ENCODE measurements at regions not wholly inside any gene's neighbourhood (a gene's known extent, or its start where the extent isn't known, plus 50 kb on each side); places are given as distances from the start of the nearest gene placed in this dataset.

DNA sequence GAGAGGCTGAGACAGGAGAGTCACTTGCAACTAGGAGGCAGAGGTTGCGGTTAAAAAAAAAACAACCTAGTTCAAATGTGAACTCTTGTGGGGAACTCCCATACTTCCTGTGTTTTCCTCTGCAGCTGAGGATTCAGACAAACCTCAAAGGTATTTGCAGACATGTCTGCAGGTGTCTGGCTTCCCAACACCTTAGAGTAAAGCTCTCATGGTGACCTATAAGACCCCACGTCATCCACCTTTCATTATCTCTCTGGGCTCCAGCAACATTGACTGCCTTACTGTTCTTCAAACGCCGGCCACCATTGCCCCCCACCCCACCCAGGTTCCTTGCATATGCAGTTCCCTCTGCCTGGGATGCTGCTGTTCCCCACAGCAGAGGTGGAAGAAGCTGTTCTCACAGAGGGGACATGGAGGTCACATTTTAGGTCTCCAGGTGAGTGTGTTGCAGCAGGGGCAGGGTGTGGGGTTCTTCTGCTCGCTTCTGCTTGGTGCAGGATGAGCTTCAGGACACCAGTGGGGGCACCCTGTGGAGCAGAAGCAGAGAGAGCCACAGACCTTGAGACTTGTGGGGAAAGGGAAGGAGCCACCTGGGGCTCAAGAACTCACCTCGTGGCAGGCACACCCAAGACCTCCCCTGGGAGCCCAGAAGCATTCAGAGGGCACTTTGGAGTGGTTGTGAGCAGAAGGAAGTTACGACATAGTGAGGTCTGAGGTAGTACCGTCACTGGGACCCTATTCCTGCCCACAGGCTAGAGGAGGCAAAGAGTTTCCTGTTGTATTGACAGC lies 203.2 kb downstream of the CSNK2A3 start (continued):
- TF ChIP-seq HDAC2 (IDR thresholded peaks at IDR 0.05; ENCODE audit: borderline replicate concordance in 1 of 2, low read depth in 2 of 2, low read length in 2 of 2) (no peak), POLR2AphosphoS5 (IDR thresholded peaks at IDR 0.05; ENCODE audit: low read depth, low read length) (no peak), EP300 (IDR thresholded peaks at IDR 0.05; ENCODE audit: borderline replicate concordance in 1 of 2, low read depth in 2 of 2, low read length in 2 of 2) (no peak), EZH2 (IDR thresholded peaks at IDR 0.05; ENCODE audit: low read depth, low read length, severe bottlenecking) (no peak)

Measured in H1 (cell line).